ENCODE measurements at regions not wholly inside any gene's neighbourhood (a gene's known extent, or its start where the extent isn't known, plus 50 kb on each side); places are given as distances from the start of the nearest gene placed in this dataset.

- H2AFZ ChIP-seq (ENCODE audit: low read depth), result no peak overlapping the region
- H3K4me2 ChIP-seq, result no peak overlapping the region
- H3K4me3 ChIP-seq (IDR thresholded peaks at IDR 0.05; ENCODE audit: insufficient read depth, low read depth, low read length), result no peak overlapping the region
- H3K4me1 ChIP-seq (ENCODE audit: low read depth, poor library complexity, severe bottlenecking), result no peaks in the 10 kb centered on the region
- no peaks in the 10 kb centered on the region for H3K27me3 ChIP-seq (ENCODE audit: insufficient read depth, low read depth)
- H3K79me2 ChIP-seq (ENCODE audit: insufficient read depth, low read depth), result no peaks in the 10 kb centered on the region
- no peak overlapping the region for H3K27ac ChIP-seq
- H4K20me1 ChIP-seq (ENCODE audit: insufficient read depth), result no peaks in the 10 kb centered on the region
- TF ChIP-seq CTCF (conservative IDR thresholded peaks at IDR 0.05; ENCODE audit: low read depth, low read length), result no peak
- H3K9ac ChIP-seq, result no peak overlapping the region
- H3K36me3 ChIP-seq (ENCODE audit: insufficient read depth), result no peaks in the 10 kb centered on the region
Measured at GRCh38 chr1:177427811-177428210, 257.1 kb downstream of the BRINP2 start.

GRCh38 chr1:177426497-177426896 lies 255.7 kb downstream of the BRINP2 start:
- Histone ChIP-seq H3K4me3 (IDR thresholded peaks at IDR 0.05; ENCODE audit: insufficient read depth, low read depth, low read length) (no peak overlapping the region), H3K79me2 (ENCODE audit: insufficient read depth, low read depth) (no peaks in the 10 kb centered on the region), H3K27me3 (ENCODE audit: insufficient read depth, low read depth) (no peaks in the 10 kb centered on the region), H2AFZ (ENCODE audit: low read depth) (no peak overlapping the region), H4K20me1 (ENCODE audit: insufficient read depth) (no peaks in the 10 kb centered on the region), H3K27ac (no peak overlapping the region), H3K36me3 (ENCODE audit: insufficient read depth) (no peaks in the 10 kb centered on the region), H3K4me2 (no peak overlapping the region), H3K9ac (no peak overlapping the region), H3K4me1 (ENCODE audit: low read depth, poor library complexity, severe bottlenecking) (no peaks in the 10 kb centered on the region)
- no peak for TF ChIP-seq CTCF (conservative IDR thresholded peaks at IDR 0.05; ENCODE audit: low read depth, low read length)

- TF ChIP-seq CTCF (conservative IDR thresholded peaks at IDR 0.05; ENCODE audit: low read depth, low read length), result no peak
- no peaks in the 10 kb centered on the region for H4K20me1 ChIP-seq (ENCODE audit: insufficient read depth)
- H3K4me3 ChIP-seq (IDR thresholded peaks at IDR 0.05; ENCODE audit: insufficient read depth, low read depth, low read length), result no peak overlapping the region
- no peaks in the 10 kb centered on the region for H3K79me2 ChIP-seq (ENCODE audit: insufficient read depth, low read depth)
- no peak overlapping the region for H3K4me2 ChIP-seq
- H3K27me3 ChIP-seq (ENCODE audit: insufficient read depth, low read depth), result no peaks in the 10 kb centered on the region
- no peaks in the 10 kb centered on the region for H3K4me1 ChIP-seq (ENCODE audit: low read depth, poor library complexity, severe bottlenecking)
- no peak overlapping the region for H2AFZ ChIP-seq (ENCODE audit: low read depth)
- H3K9ac ChIP-seq, result no peak overlapping the region
- no peaks in the 10 kb centered on the region for H3K36me3 ChIP-seq (ENCODE audit: insufficient read depth)
- H3K27ac ChIP-seq, result no peak overlapping the region
Measured at GRCh38 chr1:177425199-177425598, 254.4 kb downstream of the BRINP2 start.

GRCh38 chr1:177424744-177425143 lies 254.0 kb downstream of the BRINP2 start:
- Histone ChIP-seq H4K20me1 (ENCODE audit: insufficient read depth) (no peaks in the 10 kb centered on the region), H2AFZ (ENCODE audit: low read depth) (no peak overlapping the region), H3K27ac (no peak overlapping the region), H3K4me1 (ENCODE audit: low read depth, poor library complexity, severe bottlenecking) (no peaks in the 10 kb centered on the region), H3K4me3 (IDR thresholded peaks at IDR 0.05; ENCODE audit: insufficient read depth, low read depth, low read length) (no peak overlapping the region), H3K79me2 (ENCODE audit: insufficient read depth, low read depth) (no peaks in the 10 kb centered on the region), H3K27me3 (ENCODE audit: insufficient read depth, low read depth) (no peaks in the 10 kb centered on the region), H3K9ac (no peak overlapping the region), H3K36me3 (ENCODE audit: insufficient read depth) (no peaks in the 10 kb centered on the region), H3K4me2 (no peak overlapping the region)
- no peak for TF ChIP-seq CTCF (conservative IDR thresholded peaks at IDR 0.05; ENCODE audit: low read depth, low read length)

- Histone ChIP-seq H3K9ac (no peak overlapping the region), H2AFZ (ENCODE audit: low read depth) (no peak overlapping the region), H4K20me1 (ENCODE audit: insufficient read depth) (no peaks in the 10 kb centered on the region), H3K27ac (no peak overlapping the region), H3K27me3 (ENCODE audit: insufficient read depth, low read depth) (no peaks in the 10 kb centered on the region), H3K4me3 (IDR thresholded peaks at IDR 0.05; ENCODE audit: insufficient read depth, low read depth, low read length) (no peak overlapping the region), H3K4me1 (ENCODE audit: low read depth, poor library complexity, severe bottlenecking) (peaks cover 9% of the 10 kb centered on the region), H3K4me2 (no peak overlapping the region), H3K79me2 (ENCODE audit: insufficient read depth, low read depth) (no peaks in the 10 kb centered on the region), H3K36me3 (ENCODE audit: insufficient read depth) (no peaks in the 10 kb centered on the region)
- no peak for TF ChIP-seq CTCF (conservative IDR thresholded peaks at IDR 0.05; ENCODE audit: low read depth, low read length)
Measured at GRCh38 chr1:177423090-177423489, 252.3 kb downstream of the BRINP2 start.
